ENCODE measurements at regions not wholly inside any gene's neighbourhood (a gene's known extent, or its start where the extent isn't known, plus 50 kb on each side); places are given as distances from the start of the nearest gene placed in this dataset.

DNA sequence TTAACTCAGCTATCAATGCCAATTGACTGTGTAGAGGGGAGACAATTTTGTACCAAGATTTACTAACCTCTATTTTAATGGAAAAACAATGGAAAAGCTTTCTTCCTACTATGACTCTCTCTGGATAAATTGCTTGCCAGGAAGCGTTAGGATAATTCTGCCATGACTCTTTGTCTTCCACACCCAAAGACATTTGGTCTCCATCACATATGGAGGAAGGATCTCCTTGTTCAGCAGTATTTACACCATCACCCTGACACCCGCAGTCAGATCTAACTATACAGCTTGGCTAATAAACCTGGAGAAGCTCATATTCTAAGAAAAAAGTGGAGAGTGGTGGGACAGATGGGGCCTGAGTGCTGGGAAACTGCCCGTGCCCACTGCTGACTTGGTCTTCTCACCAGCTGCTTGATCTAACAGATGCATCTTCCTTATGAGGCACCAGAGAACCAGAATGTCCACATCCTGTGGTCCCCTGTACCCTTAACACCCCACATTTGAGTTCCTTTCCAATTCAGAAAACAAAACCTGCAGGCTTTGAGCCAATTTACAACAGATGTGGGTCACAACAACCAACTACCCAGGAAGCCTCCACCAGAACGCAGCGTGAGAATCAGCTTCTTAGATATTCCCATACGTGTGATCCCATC, 154.0 kb downstream of the DAD1 start:
- TF ChIP-seq, protein P1, sequence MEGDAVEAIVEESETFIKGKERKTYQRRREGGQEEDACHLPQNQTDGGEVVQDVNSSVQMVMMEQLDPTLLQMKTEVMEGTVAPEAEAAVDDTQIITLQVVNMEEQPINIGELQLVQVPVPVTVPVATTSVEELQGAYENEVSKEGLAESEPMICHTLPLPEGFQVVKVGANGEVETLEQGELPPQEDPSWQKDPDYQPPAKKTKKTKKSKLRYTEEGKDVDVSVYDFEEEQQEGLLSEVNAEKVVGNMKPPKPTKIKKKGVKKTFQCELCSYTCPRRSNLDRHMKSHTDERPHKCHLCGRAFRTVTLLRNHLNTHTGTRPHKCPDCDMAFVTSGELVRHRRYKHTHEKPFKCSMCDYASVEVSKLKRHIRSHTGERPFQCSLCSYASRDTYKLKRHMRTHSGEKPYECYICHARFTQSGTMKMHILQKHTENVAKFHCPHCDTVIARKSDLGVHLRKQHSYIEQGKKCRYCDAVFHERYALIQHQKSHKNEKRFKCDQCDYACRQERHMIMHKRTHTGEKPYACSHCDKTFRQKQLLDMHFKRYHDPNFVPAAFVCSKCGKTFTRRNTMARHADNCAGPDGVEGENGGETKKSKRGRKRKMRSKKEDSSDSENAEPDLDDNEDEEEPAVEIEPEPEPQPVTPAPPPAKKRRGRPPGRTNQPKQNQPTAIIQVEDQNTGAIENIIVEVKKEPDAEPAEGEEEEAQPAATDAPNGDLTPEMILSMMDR (IDR thresholded peaks at IDR 0.05; ENCODE audit: insufficient read depth, low read length) = no peak
- TF ChIP-seq POLR2AphosphoS5 (IDR thresholded peaks at IDR 0.05; ENCODE audit: low read depth) (no peak), SPI1 (IDR thresholded peaks at IDR 0.05; ENCODE audit: borderline replicate concordance, low read depth) (no peak)
- TF ChIP-seq, protein P2, sequence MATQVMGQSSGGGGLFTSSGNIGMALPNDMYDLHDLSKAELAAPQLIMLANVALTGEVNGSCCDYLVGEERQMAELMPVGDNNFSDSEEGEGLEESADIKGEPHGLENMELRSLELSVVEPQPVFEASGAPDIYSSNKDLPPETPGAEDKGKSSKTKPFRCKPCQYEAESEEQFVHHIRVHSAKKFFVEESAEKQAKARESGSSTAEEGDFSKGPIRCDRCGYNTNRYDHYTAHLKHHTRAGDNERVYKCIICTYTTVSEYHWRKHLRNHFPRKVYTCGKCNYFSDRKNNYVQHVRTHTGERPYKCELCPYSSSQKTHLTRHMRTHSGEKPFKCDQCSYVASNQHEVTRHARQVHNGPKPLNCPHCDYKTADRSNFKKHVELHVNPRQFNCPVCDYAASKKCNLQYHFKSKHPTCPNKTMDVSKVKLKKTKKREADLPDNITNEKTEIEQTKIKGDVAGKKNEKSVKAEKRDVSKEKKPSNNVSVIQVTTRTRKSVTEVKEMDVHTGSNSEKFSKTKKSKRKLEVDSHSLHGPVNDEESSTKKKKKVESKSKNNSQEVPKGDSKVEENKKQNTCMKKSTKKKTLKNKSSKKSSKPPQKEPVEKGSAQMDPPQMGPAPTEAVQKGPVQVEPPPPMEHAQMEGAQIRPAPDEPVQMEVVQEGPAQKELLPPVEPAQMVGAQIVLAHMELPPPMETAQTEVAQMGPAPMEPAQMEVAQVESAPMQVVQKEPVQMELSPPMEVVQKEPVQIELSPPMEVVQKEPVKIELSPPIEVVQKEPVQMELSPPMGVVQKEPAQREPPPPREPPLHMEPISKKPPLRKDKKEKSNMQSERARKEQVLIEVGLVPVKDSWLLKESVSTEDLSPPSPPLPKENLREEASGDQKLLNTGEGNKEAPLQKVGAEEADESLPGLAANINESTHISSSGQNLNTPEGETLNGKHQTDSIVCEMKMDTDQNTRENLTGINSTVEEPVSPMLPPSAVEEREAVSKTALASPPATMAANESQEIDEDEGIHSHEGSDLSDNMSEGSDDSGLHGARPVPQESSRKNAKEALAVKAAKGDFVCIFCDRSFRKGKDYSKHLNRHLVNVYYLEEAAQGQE (IDR thresholded peaks at IDR 0.05; ENCODE audit: insufficient replicate concordance, low read depth) = no peak
